ENCODE measurements at regions not wholly inside any gene's neighbourhood (a gene's known extent, or its start where the extent isn't known, plus 50 kb on each side); places are given as distances from the start of the nearest gene placed in this dataset.

DNA sequence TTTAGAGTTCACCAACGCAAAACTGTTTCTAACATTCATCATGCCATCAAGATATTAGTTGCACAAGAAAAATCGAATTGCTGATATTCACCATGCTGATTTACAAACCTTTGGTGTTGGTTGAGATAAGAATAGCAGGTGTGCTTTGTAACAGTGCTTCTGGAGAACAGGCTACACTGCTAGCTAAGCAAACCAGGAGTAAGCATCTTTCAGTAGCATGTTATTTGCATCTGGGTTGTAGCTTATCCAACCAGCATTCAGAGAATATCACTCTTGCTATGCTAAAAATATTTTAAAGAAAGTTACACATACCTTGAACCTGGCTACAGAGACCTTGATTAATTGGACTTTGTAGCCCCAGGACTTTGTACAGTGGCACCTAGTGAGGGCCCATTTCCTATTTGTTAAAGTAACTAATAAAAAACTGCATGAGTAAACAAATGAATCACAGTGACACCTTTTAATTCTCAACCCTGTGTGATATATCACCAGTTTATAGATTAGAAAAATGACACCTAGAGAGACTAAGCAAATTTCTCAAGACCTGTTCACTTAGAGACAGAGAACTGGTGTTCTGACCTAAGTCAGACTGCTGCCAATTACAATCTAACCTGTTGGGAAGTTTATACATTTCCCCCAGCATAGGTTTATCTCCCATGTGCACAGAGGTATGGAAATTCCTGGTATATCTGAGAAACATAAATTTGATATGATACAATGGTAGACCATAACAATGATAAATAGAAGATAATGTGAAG, 435.5 kb upstream of the TGFBR2 start:
- no peak for DNase-seq

- DNase-seq = no peak
Observed at GRCh38 chr3:30174357-30174756, 432.0 kb upstream of the TGFBR2 start.

- no peak for DNase-seq
Observed at GRCh38 chr3:30180310-30181177, 425.9 kb upstream of the TGFBR2 start.

- no peak for DNase-seq
Observed at GRCh38 chr3:30181178-30181465, 425.3 kb upstream of the TGFBR2 start.

DNA sequence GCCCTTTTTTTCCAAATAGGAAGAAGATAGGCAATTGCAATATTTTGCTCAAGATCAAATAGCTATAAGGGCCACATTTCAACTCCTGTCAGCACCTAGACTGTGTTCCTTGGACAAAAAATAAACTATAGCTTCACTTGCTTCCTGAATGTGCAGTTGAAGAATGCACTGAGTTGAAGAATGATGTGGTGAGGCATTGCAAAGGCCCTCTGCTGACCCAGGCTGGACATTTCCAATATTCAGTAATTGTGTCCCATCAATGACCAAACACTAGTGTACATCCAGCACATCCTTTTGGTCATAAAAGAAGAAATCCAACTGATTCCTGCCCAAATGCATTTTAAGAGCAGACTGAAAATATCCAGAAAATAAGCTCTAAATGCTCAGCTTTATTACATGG, 424.8 kb upstream of the TGFBR2 start:
- DNase-seq = no peak

GRCh38 chr3:30183421-30183820, 423.0 kb upstream of the TGFBR2 start:
- no peak for DNase-seq

GRCh38 chr3:30184091-30184810, 422.1 kb upstream of the TGFBR2 start:
- DNase-seq = no peak

- no peak for DNase-seq
Observed at GRCh38 chr3:30185872-30186271, 420.5 kb upstream of the TGFBR2 start.

GRCh38 chr3:30186741-30187219, 419.6 kb upstream of the TGFBR2 start:
- no peak for DNase-seq

GRCh38 chr3:30187366-30187765, 419.0 kb upstream of the TGFBR2 start:
- no peak for DNase-seq

GRCh38 chr3:30188713-30189112, 417.7 kb upstream of the TGFBR2 start:
- DNase-seq = peak; percentile 78

- no peak for DNase-seq
Observed at GRCh38 chr3:30189900-30190299, 416.5 kb upstream of the TGFBR2 start.

- DNase-seq = no peak
Observed at GRCh38 chr3:30193625-30194044, 412.8 kb upstream of the TGFBR2 start.

DNA sequence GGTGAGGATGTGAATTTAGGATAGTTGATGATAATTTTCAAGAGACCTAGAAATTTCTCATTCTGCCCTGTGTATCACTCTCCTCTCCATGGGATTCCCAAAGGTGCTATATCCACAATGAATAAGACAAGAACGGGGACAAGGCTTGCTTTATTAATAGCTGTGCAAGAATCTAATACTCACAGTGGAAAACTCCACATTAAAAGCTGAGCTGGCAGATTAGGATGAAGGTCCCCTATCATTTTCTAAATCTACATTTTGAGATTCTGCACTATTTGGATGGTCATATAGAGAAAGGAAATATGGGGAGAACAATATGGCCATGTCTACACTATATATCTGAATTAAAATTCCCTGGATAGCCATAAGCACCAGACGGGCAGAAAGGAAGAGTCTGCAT, 411.0 kb upstream of the TGFBR2 start:
- no peak for DNase-seq

- DNase-seq = no peak
Observed at GRCh38 chr3:30198162-30198561, 408.2 kb upstream of the TGFBR2 start.

- DNase-seq = peak; percentile 25
Observed at GRCh38 chr3:30199096-30199759, 407.2 kb upstream of the TGFBR2 start.

GRCh38 chr3:30199855-30200254, 406.5 kb upstream of the TGFBR2 start:
- DNase-seq = no peak

GRCh38 chr3:30201715-30202114, 404.7 kb upstream of the TGFBR2 start:
- no peak for DNase-seq

GRCh38 chr3:30203301-30203700, 403.1 kb upstream of the TGFBR2 start:
- no peak for DNase-seq

DNA sequence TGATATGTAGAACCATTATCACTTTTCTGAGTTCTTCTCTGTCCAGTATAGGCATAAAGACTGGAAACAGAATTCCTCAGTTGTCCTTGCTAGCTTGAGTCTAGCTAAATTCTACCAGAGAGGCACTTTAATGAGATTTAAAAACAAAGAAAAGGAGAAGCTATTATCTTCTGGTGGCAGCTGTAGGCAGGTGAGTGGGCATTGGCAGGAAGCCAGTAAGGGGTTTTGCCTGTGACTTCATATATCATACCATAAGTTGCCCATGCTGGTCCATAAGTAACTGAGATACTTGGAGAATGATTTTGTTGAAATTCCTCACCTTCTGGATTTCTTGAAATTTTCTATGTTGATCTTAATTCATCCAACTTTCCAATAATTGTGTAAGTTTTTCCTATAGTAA, 402.3 kb upstream of the TGFBR2 start:
- DNase-seq = no peak

- DNase-seq = no peak
Observed at GRCh38 chr3:30206051-30206450, 400.4 kb upstream of the TGFBR2 start.

DNA sequence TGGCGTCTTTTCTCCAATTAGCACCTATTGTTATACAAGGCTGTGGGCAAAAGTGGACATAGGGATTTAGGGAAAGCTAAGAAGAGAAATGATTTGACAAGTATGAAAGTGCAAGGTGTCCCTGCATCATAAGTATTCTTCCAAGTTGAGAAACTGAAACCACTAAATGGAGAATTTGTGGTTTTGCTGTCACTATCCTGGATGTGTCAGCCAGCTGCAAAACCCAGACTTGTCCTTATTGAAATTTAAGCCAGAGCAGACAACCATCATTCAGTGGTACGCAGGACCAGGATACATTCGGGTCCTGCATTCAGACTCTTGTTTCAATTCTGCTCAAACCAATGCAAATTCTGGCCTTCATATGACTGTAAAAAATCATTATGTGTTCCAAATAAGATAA, 384.8 kb upstream of the TGFBR2 start:
- DNase-seq = no peak

- no peak for DNase-seq
Observed at GRCh38 chr3:30222441-30222840, 384.0 kb upstream of the TGFBR2 start.
